GM23338 (cell line): ENCODE measurements at regions not wholly inside any gene's neighbourhood (a gene's known extent, or its start where the extent isn't known, plus 50 kb on each side); places are given as distances from the start of the nearest gene placed in this dataset.

Experiments
- ATAC-seq: fragments of 200-7000 bp; cut with Tn5 transposase; 3 replicates; pipeline ENCODE4 v1.9.1; 2020
- DNase-seq: peaks from one replicate; pipeline ENCODE4 v3.0.0-alpha.2; 2015; ENCODE audit warnings: low spot score
- H2AFZ ChIP-seq: fragments of 200-600 bp; sonication (generic); 2 replicates; pipeline ENCODE4 v1.8.0; 2016; ENCODE audit warnings: antibody characterized with exemption, mild to moderate bottlenecking, moderate library complexity
- H3F3A ChIP-seq: fragments of 200-600 bp; sonication (generic); replicated peaks from 2 replicates; pipeline ENCODE4 v1.8.0; 2017; ENCODE audit warnings: antibody characterized with exemption, mixed run types, low read depth
- H3K27ac ChIP-seq: fragments of 200-600 bp; sonication (generic); 2 replicates; pipeline ENCODE4 v1.6.1; 2016; ENCODE audit warnings: low read depth
- H3K27me3 ChIP-seq: fragments of 200-600 bp; sonication (generic); 2 replicates; pipeline ENCODE4 v1.8.0; 2016; ENCODE audit warnings: mild to moderate bottlenecking, mixed run types, moderate library complexity; ENCODE audit not compliant: insufficient read depth
- H3K36me3 ChIP-seq: fragments of 200-600 bp; sonication (generic); 2 replicates; pipeline ENCODE4 v1.8.0; 2016; ENCODE audit warnings: mild to moderate bottlenecking; ENCODE audit not compliant: insufficient read depth
- H3K4me1 ChIP-seq: fragments of 200-600 bp; sonication (generic); 2 replicates; pipeline ENCODE4 v1.8.0; 2016; ENCODE audit warnings: mild to moderate bottlenecking, moderate library complexity; ENCODE audit not compliant: insufficient read depth
- H3K4me2 ChIP-seq: fragments of 200-600 bp; sonication (generic); 2 replicates; pipeline ENCODE4 v1.7.1; 2017; ENCODE audit warnings: mixed run types
- H3K4me3 ChIP-seq: fragments of 200-600 bp; sonication (generic); 2 replicates; pipeline ENCODE4 v1.6.1; 2016; ENCODE audit warnings: mixed run types
- H3K79me2 ChIP-seq: fragments of 200-600 bp; sonication (generic); replicated peaks from 2 replicates; pipeline ENCODE4 v1.8.0; 2017; ENCODE audit warnings: mild to moderate bottlenecking; ENCODE audit not compliant: insufficient read depth
- H3K9me2 ChIP-seq: fragments of 200-600 bp; sonication (generic); 2 replicates; pipeline ENCODE4 v1.8.0; 2017; ENCODE audit not compliant: insufficient read depth
- H4K20me1 ChIP-seq: fragments of 200-600 bp; sonication (generic); replicated peaks from 2 replicates; pipeline ENCODE4 v1.8.0; 2017; ENCODE audit warnings: mild to moderate bottlenecking; ENCODE audit not compliant: insufficient read depth
- H3K27ac Mint-ChIP-seq: 2 replicates; pipeline ENCODE4 v1.8.0; 2020; ENCODE audit warnings: inconsistent platforms, mild to moderate bottlenecking, moderate library complexity, mixed read lengths
- H3K27me3 Mint-ChIP-seq: 3 replicates; pipeline ENCODE4 v1.8.0; 2022; ENCODE audit warnings: low read depth, mild to moderate bottlenecking, moderate library complexity, mixed read lengths, inconsistent platforms; ENCODE audit not compliant: insufficient read depth, poor library complexity
- H3K36me3 Mint-ChIP-seq: 3 replicates; pipeline ENCODE4 v1.8.0; 2021; ENCODE audit warnings: low read depth, mild to moderate bottlenecking, inconsistent platforms, moderate library complexity, mixed read lengths
- H3K4me1 Mint-ChIP-seq: 3 replicates; pipeline ENCODE4 v1.8.0; 2020; ENCODE audit warnings: mild to moderate bottlenecking, inconsistent platforms, mixed read lengths
- H3K4me3 Mint-ChIP-seq: 3 replicates; pipeline ENCODE4 v1.8.0; 2021; ENCODE audit warnings: moderate library complexity, mild to moderate bottlenecking, inconsistent platforms, mixed read lengths
- H3K9me3 Mint-ChIP-seq: 3 replicates; pipeline ENCODE4 v1.8.0; 2020; ENCODE audit warnings: moderate library complexity, mild to moderate bottlenecking, inconsistent platforms, mixed read lengths
- CREB1 ChIP-seq: fragments of 250-450 bp; sonication (Bioruptor Pico); IDR thresholded peaks from 2 replicates; pipeline ENCODE4 v1.5.0; 2020; ENCODE audit warnings: low read depth, mild to moderate bottlenecking, moderate library complexity
- EZH2 ChIP-seq: fragments of 200-600 bp; sonication (generic); IDR thresholded peaks from one replicate; pipeline ENCODE4 v1.8.0; 2017; ENCODE audit warnings: antibody characterized with exemption, mild to moderate bottlenecking, low read depth; ENCODE audit not compliant: unreplicated experiment
- EZH2phosphoT487 ChIP-seq: fragments of 200-600 bp; sonication (generic); IDR thresholded peaks from one replicate; pipeline ENCODE4 v1.8.1; 2018; ENCODE audit warnings: antibody characterized with exemption; ENCODE audit not compliant: unreplicated experiment
- JUNB ChIP-seq: IDR thresholded peaks from one replicate; pipeline ENCODE4 v1.6.1; 2016; ENCODE audit warnings: antibody characterized with exemption; ENCODE audit not compliant: unreplicated experiment
- NANOG ChIP-seq: IDR thresholded peaks from 2 replicates; pipeline ENCODE4 v1.6.1; 2016; ENCODE audit warnings: antibody characterized with exemption, borderline replicate concordance
- POLR2AphosphoS5 ChIP-seq: IDR thresholded peaks from 2 replicates; pipeline ENCODE4 v1.6.1; 2016; ENCODE audit warnings: antibody characterized with exemption, low read depth
- STAT1 ChIP-seq: IDR thresholded peaks from one replicate; pipeline ENCODE4 v1.6.1; 2016; ENCODE audit warnings: antibody characterized with exemption; ENCODE audit not compliant: unreplicated experiment
- ZNF114 ChIP-seq: fragments of 250-450 bp; sonication (Bioruptor Pico); IDR thresholded peaks from 2 replicates; pipeline ENCODE4 v1.5.0; 2020; ENCODE audit warnings: mild to moderate bottlenecking, moderate library complexity
- ZNF331 ChIP-seq: fragments of 250-450 bp; sonication (Bioruptor Pico); IDR thresholded peaks from 2 replicates; pipeline ENCODE4 v1.5.0; 2020; ENCODE audit warnings: low read depth, mild to moderate bottlenecking, moderate library complexity
- TF ChIP-seq, protein P1 (sequence below), 2 experiments: fragments of 200-600 bp in 1 of 2; sonication (generic) in 1 of 2; conservative IDR thresholded peaks; 2 replicates each; pipeline versions ENCODE4 v1.5.1 to v1.6.1; 2016 to 2017; ENCODE audit warnings: antibody characterized with exemption in 2 of 2, low read depth in 2 of 2, mild to moderate bottlenecking in 2 of 2, moderate library complexity in 1 of 2
- TF ChIP-seq, protein P2 (sequence below): IDR thresholded peaks from one replicate; pipeline ENCODE4 v1.6.1; 2018; ENCODE audit warnings: antibody characterized with exemption; ENCODE audit not compliant: unreplicated experiment
- TF ChIP-seq, protein P3 (sequence below): fragments of 250-450 bp; sonication (Bioruptor Pico); IDR thresholded peaks from 2 replicates; pipeline ENCODE4 v1.5.0; 2020; ENCODE audit warnings: mild to moderate bottlenecking, moderate library complexity
- TF ChIP-seq, protein P4 (sequence below): IDR thresholded peaks from 2 replicates; pipeline ENCODE4 v1.6.1; 2016; ENCODE audit warnings: antibody characterized with exemption

DNA sequence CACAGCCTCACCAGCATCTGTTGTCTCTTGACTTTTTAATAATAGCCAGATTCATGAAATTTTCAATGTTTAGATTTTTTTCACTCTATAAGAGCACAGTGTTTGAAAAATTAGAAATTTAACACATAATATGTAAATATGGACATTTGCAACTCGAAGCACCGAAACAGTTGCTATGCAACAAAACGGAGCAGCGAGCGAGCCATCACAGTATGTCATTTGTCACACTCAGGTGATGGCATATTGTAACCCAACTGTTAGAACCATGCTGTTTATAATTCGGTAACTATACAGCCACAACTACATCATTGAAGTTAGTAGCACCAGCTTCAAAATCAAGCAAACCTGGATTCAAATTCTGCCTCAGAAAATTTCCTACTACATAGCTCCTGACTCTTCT is 410.8 kb downstream of the NPIPA8 start:
- Histone ChIP-seq H3F3A (no peaks in the 10 kb centered on the region), H3K9me2 (0 out of 2 replicates have a peak, but pooled peaks cover 9% of the 10 kb centered on the region), H4K20me1 (no peaks in the 10 kb centered on the region), H3K4me3 (no peak overlapping the region), H2AFZ (no peak overlapping the region), H3K4me1 (peaks cover 11% of the 10 kb centered on the region), H3K27ac (no peak overlapping the region), H3K36me3 (no peaks in the 10 kb centered on the region; the same call in 1 of the 2 replicates), H3K4me2 (no peak overlapping the region), H3K79me2 (no peaks in the 10 kb centered on the region), H3K27me3 (no peaks in the 10 kb centered on the region)
- TF ChIP-seq, protein P1, sequence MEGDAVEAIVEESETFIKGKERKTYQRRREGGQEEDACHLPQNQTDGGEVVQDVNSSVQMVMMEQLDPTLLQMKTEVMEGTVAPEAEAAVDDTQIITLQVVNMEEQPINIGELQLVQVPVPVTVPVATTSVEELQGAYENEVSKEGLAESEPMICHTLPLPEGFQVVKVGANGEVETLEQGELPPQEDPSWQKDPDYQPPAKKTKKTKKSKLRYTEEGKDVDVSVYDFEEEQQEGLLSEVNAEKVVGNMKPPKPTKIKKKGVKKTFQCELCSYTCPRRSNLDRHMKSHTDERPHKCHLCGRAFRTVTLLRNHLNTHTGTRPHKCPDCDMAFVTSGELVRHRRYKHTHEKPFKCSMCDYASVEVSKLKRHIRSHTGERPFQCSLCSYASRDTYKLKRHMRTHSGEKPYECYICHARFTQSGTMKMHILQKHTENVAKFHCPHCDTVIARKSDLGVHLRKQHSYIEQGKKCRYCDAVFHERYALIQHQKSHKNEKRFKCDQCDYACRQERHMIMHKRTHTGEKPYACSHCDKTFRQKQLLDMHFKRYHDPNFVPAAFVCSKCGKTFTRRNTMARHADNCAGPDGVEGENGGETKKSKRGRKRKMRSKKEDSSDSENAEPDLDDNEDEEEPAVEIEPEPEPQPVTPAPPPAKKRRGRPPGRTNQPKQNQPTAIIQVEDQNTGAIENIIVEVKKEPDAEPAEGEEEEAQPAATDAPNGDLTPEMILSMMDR (conservative IDR thresholded peaks at IDR 0.05; ENCODE audit: low read depth in 2 of 2), result no peak
- TF ChIP-seq, protein P2, sequence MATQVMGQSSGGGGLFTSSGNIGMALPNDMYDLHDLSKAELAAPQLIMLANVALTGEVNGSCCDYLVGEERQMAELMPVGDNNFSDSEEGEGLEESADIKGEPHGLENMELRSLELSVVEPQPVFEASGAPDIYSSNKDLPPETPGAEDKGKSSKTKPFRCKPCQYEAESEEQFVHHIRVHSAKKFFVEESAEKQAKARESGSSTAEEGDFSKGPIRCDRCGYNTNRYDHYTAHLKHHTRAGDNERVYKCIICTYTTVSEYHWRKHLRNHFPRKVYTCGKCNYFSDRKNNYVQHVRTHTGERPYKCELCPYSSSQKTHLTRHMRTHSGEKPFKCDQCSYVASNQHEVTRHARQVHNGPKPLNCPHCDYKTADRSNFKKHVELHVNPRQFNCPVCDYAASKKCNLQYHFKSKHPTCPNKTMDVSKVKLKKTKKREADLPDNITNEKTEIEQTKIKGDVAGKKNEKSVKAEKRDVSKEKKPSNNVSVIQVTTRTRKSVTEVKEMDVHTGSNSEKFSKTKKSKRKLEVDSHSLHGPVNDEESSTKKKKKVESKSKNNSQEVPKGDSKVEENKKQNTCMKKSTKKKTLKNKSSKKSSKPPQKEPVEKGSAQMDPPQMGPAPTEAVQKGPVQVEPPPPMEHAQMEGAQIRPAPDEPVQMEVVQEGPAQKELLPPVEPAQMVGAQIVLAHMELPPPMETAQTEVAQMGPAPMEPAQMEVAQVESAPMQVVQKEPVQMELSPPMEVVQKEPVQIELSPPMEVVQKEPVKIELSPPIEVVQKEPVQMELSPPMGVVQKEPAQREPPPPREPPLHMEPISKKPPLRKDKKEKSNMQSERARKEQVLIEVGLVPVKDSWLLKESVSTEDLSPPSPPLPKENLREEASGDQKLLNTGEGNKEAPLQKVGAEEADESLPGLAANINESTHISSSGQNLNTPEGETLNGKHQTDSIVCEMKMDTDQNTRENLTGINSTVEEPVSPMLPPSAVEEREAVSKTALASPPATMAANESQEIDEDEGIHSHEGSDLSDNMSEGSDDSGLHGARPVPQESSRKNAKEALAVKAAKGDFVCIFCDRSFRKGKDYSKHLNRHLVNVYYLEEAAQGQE, result no peak
- TF ChIP-seq EZH2, result no peak
- TF ChIP-seq, protein P3, sequence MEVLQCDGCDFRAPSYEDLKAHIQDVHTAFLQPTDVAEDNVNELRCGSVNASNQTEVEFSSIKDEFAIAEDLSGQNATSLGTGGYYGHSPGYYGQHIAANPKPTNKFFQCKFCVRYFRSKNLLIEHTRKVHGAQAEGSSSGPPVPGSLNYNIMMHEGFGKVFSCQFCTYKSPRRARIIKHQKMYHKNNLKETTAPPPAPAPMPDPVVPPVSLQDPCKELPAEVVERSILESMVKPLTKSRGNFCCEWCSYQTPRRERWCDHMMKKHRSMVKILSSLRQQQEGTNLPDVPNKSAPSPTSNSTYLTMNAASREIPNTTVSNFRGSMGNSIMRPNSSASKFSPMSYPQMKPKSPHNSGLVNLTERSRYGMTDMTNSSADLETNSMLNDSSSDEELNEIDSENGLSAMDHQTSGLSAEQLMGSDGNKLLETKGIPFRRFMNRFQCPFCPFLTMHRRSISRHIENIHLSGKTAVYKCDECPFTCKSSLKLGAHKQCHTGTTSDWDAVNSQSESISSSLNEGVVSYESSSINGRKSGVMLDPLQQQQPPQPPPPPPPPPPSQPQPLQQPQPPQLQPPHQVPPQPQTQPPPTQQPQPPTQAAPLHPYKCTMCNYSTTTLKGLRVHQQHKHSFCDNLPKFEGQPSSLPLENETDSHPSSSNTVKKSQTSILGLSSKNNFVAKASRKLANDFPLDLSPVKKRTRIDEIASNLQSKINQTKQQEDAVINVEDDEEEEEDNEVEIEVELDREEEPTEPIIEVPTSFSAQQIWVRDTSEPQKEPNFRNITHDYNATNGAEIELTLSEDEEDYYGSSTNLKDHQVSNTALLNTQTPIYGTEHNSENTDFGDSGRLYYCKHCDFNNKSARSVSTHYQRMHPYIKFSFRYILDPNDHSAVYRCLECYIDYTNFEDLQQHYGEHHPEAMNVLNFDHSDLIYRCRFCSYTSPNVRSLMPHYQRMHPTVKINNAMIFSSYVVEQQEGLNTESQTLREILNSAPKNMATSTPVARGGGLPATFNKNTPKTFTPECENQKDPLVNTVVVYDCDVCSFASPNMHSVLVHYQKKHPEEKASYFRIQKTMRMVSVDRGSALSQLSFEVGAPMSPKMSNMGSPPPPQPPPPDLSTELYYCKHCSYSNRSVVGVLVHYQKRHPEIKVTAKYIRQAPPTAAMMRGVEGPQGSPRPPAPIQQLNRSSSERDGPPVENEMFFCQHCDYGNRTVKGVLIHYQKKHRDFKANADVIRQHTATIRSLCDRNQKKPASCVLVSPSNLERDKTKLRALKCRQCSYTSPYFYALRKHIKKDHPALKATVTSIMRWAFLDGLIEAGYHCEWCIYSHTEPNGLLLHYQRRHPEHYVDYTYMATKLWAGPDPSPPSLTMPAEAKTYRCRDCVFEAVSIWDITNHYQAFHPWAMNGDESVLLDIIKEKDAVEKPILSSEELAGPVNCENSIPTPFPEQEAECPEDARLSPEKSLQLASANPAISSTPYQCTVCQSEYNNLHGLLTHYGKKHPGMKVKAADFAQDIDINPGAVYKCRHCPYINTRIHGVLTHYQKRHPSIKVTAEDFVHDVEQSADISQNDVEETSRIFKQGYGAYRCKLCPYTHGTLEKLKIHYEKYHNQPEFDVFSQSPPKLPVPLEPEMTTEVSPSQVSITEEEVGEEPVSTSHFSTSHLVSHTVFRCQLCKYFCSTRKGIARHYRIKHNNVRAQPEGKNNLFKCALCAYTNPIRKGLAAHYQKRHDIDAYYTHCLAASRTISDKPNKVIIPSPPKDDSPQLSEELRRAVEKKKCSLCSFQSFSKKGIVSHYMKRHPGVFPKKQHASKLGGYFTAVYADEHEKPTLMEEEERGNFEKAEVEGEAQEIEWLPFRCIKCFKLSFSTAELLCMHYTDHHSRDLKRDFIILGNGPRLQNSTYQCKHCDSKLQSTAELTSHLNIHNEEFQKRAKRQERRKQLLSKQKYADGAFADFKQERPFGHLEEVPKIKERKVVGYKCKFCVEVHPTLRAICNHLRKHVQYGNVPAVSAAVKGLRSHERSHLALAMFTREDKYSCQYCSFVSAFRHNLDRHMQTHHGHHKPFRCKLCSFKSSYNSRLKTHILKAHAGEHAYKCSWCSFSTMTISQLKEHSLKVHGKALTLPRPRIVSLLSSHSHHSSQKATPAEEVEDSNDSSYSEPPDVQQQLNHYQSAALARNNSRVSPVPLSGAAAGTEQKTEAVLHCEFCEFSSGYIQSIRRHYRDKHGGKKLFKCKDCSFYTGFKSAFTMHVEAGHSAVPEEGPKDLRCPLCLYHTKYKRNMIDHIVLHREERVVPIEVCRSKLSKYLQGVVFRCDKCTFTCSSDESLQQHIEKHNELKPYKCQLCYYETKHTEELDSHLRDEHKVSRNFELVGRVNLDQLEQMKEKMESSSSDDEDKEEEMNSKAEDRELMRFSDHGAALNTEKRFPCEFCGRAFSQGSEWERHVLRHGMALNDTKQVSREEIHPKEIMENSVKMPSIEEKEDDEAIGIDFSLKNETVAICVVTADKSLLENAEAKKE (CRISPR knock-in tag), result no peak
- TF ChIP-seq CREB1 (CRISPR knock-in tag), result no peak
- no peak for TF ChIP-seq ZNF331 (CRISPR knock-in tag)
- TF ChIP-seq ZNF114 (CRISPR knock-in tag), result no peak
- no peak for TF ChIP-seq JUNB
- no peak for TF ChIP-seq EZH2phosphoT487
- no peak for TF ChIP-seq NANOG
- no peak for TF ChIP-seq POLR2AphosphoS5
- TF ChIP-seq STAT1, result no peak
- TF ChIP-seq, protein P4, sequence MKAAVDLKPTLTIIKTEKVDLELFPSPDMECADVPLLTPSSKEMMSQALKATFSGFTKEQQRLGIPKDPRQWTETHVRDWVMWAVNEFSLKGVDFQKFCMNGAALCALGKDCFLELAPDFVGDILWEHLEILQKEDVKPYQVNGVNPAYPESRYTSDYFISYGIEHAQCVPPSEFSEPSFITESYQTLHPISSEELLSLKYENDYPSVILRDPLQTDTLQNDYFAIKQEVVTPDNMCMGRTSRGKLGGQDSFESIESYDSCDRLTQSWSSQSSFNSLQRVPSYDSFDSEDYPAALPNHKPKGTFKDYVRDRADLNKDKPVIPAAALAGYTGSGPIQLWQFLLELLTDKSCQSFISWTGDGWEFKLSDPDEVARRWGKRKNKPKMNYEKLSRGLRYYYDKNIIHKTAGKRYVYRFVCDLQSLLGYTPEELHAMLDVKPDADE, result no peak
- H3K4me3 Mint-ChIP-seq, result no peak overlapping the region
- peaks cover 44% of the 10 kb centered on the region for H3K9me3 Mint-ChIP-seq
- peaks cover 15% of the 10 kb centered on the region; the same call in 2 of the 3 replicates for H3K36me3 Mint-ChIP-seq
- no peak overlapping the region for H3K27ac Mint-ChIP-seq
- ATAC-seq, result no peak
- H3K4me1 Mint-ChIP-seq, result peaks cover 18% of the 10 kb centered on the region
- H3K27me3 Mint-ChIP-seq, result no peaks in the 10 kb centered on the region
- no peak for DNase-seq
